OCI-LY7 (cell line): ENCODE measurements at regions not wholly inside any gene's neighbourhood (a gene's known extent, or its start where the extent isn't known, plus 50 kb on each side); places are given as distances from the start of the nearest gene placed in this dataset.

ENCODE experiments used
- EZH2phosphoT487 ChIP-seq: fragments of 200-600 bp; sonication (generic); IDR thresholded peaks from 2 replicates; pipeline ENCODE4 v1.6.1; 2018; ENCODE audit warnings: low read depth, borderline replicate concordance, mild to moderate bottlenecking, mixed run types, antibody characterized with exemption, low read length, moderate library complexity, mixed read lengths
- TF ChIP-seq, protein P1 (sequence below): fragments of 200-600 bp; sonication (generic); conservative IDR thresholded peaks from 2 replicates; pipeline ENCODE4 v1.5.1; 2014; ENCODE audit warnings: mild to moderate bottlenecking, antibody characterized with exemption, low read length, moderate library complexity, mixed read lengths

GRCh38 chr2:163859951-163860350, 124.1 kb upstream of the FIGN start:
- TF ChIP-seq, protein P1, sequence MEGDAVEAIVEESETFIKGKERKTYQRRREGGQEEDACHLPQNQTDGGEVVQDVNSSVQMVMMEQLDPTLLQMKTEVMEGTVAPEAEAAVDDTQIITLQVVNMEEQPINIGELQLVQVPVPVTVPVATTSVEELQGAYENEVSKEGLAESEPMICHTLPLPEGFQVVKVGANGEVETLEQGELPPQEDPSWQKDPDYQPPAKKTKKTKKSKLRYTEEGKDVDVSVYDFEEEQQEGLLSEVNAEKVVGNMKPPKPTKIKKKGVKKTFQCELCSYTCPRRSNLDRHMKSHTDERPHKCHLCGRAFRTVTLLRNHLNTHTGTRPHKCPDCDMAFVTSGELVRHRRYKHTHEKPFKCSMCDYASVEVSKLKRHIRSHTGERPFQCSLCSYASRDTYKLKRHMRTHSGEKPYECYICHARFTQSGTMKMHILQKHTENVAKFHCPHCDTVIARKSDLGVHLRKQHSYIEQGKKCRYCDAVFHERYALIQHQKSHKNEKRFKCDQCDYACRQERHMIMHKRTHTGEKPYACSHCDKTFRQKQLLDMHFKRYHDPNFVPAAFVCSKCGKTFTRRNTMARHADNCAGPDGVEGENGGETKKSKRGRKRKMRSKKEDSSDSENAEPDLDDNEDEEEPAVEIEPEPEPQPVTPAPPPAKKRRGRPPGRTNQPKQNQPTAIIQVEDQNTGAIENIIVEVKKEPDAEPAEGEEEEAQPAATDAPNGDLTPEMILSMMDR = no peak
- TF ChIP-seq EZH2phosphoT487 = no peak
